Spleen (tissue), 7 donors: ENCODE measurements at regions not wholly inside any gene's neighbourhood (a gene's known extent, or its start where the extent isn't known, plus 50 kb on each side); places are given as distances from the start of the nearest gene placed in this dataset.

Experiments
- POLR2AphosphoS5 ChIP-seq, 3 donors: sonication (generic); formaldehyde crosslinking; IDR thresholded peaks; one replicate each; pipeline ENCODE4 v1.5.1; 2017; ENCODE audit warnings: antibody characterized with exemption in 3 of 3
- TF ChIP-seq, protein P1 (sequence below), 11 experiments: fragments of 200-600 bp in 7 of 11; fragments of 450-650 bp in 4 of 11; sonication (generic) in 4 of 11; IDR thresholded peaks in 8 of 11; conservative IDR thresholded peaks in 3 of 11; 1 replicate in 7 of 11; 2 replicates in 4 of 11; pipeline versions ENCODE4 v1.4.0 to v1.8.0; 2016 to 2021; ENCODE audit warnings: antibody characterized with exemption in 11 of 11, inconsistent platforms in 4 of 11, mild to moderate bottlenecking in 1 of 11
- donor health status: DM: no; HTN: no; CAD: no; lungs with moderate emphysema.
- donor health status: DM: no; HTN: no; CAD: no.
- donor health status: DM: no; HTN: no; CAD: no.

- TF ChIP-seq, protein P1, sequence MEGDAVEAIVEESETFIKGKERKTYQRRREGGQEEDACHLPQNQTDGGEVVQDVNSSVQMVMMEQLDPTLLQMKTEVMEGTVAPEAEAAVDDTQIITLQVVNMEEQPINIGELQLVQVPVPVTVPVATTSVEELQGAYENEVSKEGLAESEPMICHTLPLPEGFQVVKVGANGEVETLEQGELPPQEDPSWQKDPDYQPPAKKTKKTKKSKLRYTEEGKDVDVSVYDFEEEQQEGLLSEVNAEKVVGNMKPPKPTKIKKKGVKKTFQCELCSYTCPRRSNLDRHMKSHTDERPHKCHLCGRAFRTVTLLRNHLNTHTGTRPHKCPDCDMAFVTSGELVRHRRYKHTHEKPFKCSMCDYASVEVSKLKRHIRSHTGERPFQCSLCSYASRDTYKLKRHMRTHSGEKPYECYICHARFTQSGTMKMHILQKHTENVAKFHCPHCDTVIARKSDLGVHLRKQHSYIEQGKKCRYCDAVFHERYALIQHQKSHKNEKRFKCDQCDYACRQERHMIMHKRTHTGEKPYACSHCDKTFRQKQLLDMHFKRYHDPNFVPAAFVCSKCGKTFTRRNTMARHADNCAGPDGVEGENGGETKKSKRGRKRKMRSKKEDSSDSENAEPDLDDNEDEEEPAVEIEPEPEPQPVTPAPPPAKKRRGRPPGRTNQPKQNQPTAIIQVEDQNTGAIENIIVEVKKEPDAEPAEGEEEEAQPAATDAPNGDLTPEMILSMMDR (IDR thresholded peaks at IDR 0.05 in 8 of 11, conservative IDR thresholded peaks at IDR 0.05 in 3 of 11) = no peak
- no peak for TF ChIP-seq POLR2AphosphoS5 (IDR thresholded peaks at IDR 0.05)
Observed at GRCh38 chr5:103472830-103473229, 89.8 kb downstream of the NUDT12 start.
